ENCODE measurements at regions not wholly inside any gene's neighbourhood (a gene's known extent, or its start where the extent isn't known, plus 50 kb on each side); places are given as distances from the start of the nearest gene placed in this dataset.
"Not testable (repeated sequence)": the region's sequence is repeated elsewhere in the genome, so short reads cannot be mapped to it uniquely, and the experiment has no call there.

GRCh38 chr5:94102849-94103248, 361.4 kb upstream of the POU5F2 start:
- DNase-seq, result no peak

GRCh38 chr5:94097384-94097783, 356.0 kb upstream of the POU5F2 start:
- DNase-seq, result not testable (repeated sequence)

GRCh38 chr5:94094793-94095441, 353.5 kb upstream of the POU5F2 start:
- no peak for DNase-seq

- no peak for DNase-seq
These were observed 351.9 kb upstream of the POU5F2 start for GRCh38 chr5:94093300-94093699.

GRCh38 chr5:94086635-94087034, 345.2 kb upstream of the POU5F2 start:
- DNase-seq, result not testable (repeated sequence)

GRCh38 chr5:94086194-94086593, 344.8 kb upstream of the POU5F2 start:
- DNase-seq, result no peak

GRCh38 chr5:94082405-94082804, 341.0 kb upstream of the POU5F2 start:
- no peak for DNase-seq

- no peak for DNase-seq
These were observed 339.7 kb upstream of the POU5F2 start for GRCh38 chr5:94081088-94081487.

- no peak for DNase-seq
These were observed 339.0 kb upstream of the POU5F2 start for GRCh38 chr5:94080390-94080789.

- DNase-seq, result no peak
These were observed 330.7 kb upstream of the POU5F2 start for GRCh38 chr5:94072116-94072515.

GRCh38 chr5:94066437-94067207, 325.2 kb upstream of the POU5F2 start:
- DNase-seq, result no peak

- no peak for DNase-seq
These were observed 322.6 kb upstream of the POU5F2 start for GRCh38 chr5:94064025-94064424.

GRCh38 chr5:94057655-94058054, 316.3 kb upstream of the POU5F2 start:
- no peak for DNase-seq

GRCh38 chr5:94057217-94057616, 315.8 kb upstream of the POU5F2 start:
- no peak for DNase-seq

GRCh38 chr5:94049307-94049922, 308.0 kb upstream of the POU5F2 start:
- DNase-seq, result not testable (repeated sequence)

- no peak for DNase-seq
These were observed 304.7 kb upstream of the POU5F2 start for GRCh38 chr5:94045839-94046782.

- DNase-seq, result no peak
These were observed 301.9 kb upstream of the POU5F2 start for GRCh38 chr5:94043311-94043710.

GRCh38 chr5:94040591-94041148, 299.3 kb upstream of the POU5F2 start:
- no peak for DNase-seq

GRCh38 chr5:94039101-94039500, 297.7 kb upstream of the POU5F2 start:
- no peak for DNase-seq

- no peak for DNase-seq
These were observed 290.2 kb upstream of the POU5F2 start for GRCh38 chr5:94031631-94032030.

GRCh38 chr5:94028001-94028400, 286.6 kb upstream of the POU5F2 start:
- no peak for DNase-seq

- no peak for DNase-seq
These were observed 285.7 kb upstream of the POU5F2 start for GRCh38 chr5:94027145-94027544.
